ENCODE measurements at regions not wholly inside any gene's neighbourhood (a gene's known extent, or its start where the extent isn't known, plus 50 kb on each side); places are given as distances from the start of the nearest gene placed in this dataset.
"Not testable (repeated sequence)": the region's sequence is repeated elsewhere in the genome, so short reads cannot be mapped to it uniquely, and the experiment has no call there.

DNA sequence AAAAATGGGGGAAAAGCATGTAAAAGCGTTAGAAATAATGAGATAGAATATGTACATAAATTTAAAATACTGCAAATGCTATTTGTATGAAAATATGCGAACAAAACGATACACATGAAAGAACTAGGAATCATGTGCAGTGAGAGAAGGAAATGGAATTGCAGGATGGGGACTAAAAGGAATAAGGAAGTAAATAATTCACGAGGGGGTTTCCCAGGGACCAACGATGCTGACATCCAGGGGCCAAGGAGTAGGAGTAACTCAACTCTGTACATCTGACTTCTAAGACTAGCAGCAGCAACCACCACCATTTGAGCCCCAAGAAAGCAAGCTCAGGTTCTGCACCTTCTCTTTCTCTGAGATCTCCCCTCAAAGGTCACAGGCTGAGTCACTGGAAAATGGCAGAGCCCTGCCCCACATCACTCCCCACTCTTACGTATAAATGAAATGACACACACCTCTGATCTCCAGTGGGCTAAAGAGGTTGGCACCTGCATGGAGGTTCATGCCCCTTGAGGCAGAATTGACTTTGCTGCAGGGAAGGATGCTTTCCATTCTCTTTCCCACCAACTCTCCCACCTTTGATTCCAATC is 100.0 kb upstream of the DLG1 start:
- 50% methylated on average over 2 of the region's 6 CpGs for WGBS (ENCODE audit: insufficient coverage)
- Histone ChIP-seq H3K27ac (ENCODE audit: low read length) (no peak overlapping the region), H3K9me3 (no peaks in the 10 kb centered on the region), H3K4me1 (ENCODE audit: control insufficient read depth in 1 of 2, extremely low read depth in 1 of 2, insufficient read depth in 2 of 2, low read length in 2 of 2) (peaks cover 0 to 13% of the 10 kb centered on the region in 2 experiments), H3K27me3 (replicated peaks in 1 of 2; ENCODE audit: control insufficient read depth in 2 of 2, extremely low read depth in 1 of 2, insufficient read depth in 2 of 2, low read length in 1 of 2) (peaks cover 0 to 27% of the 10 kb centered on the region in 2 experiments), H3K4me3 (ENCODE audit: control insufficient read depth in 1 of 2, extremely low read depth in 1 of 2, low read length in 1 of 2) (no peak overlapping the region), H3K36me3 (ENCODE audit: control insufficient read depth in 2 of 2, extremely low read depth in 1 of 2, insufficient read depth in 1 of 2, low read length in 1 of 2) (peaks cover 0 to 7% of the 10 kb centered on the region in 2 donors)
- no peak for ATAC-seq (replicated peaks in 1 of 4)
- peaks cover 0 to 12% (median 2%) of the 10 kb centered on the region in 3 donors for H3K4me1 Mint-ChIP-seq
- H3K36me3 Mint-ChIP-seq, result no peaks in the 10 kb centered on the region
- ChIA-PET POLR2A (no interaction called here), CTCF (interaction anchor here in 1 of 2 donors (0.6 kb wide), 1 partner anchor 45 kb away, joined by 3 read pairs; no protein-coding TSS in a partner anchor)
- no peak for DNase-seq
- H3K27me3 Mint-ChIP-seq, result peaks cover under 1 to 14% of the 10 kb centered on the region in 2 donors
- H3K27ac Mint-ChIP-seq, result no peak overlapping the region
- no peaks in the 10 kb centered on the region for H3K9me3 Mint-ChIP-seq
- no peak overlapping the region for H3K4me3 Mint-ChIP-seq

DNA sequence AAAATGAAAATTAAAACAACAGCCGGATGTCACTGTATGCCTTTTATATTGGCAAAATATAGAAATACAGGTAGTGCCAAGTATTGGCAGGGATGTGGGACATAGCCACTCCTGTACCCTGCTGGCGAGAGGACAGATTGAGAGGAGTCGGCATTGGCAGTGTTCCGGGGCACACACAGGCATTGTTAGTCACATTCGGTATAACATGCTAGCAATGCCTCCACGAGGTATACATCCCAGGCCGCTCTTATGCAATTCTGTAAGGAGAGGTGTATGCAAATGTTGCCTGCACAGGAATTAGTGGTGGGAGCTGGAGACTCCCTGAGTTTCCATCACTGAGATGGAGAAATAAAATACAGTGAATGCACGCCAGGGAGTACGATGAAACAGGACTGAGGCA is 99.4 kb upstream of the DLG1 start:
- 94% methylated on average over 5 of the region's 9 CpGs for WGBS (ENCODE audit: insufficient coverage)
- H3K36me3 ChIP-seq (ENCODE audit: control insufficient read depth in 2 of 2, extremely low read depth in 1 of 2, insufficient read depth in 1 of 2, low read length in 1 of 2), result peaks cover 0 to 7% of the 10 kb centered on the region in 2 donors
- H3K9me3 Mint-ChIP-seq, result no peaks in the 10 kb centered on the region
- ChIA-PET CTCF (interaction anchor here in 1 of 2 donors (0.6 kb wide), 1 partner anchor 535 kb away, joined by 3 read pairs; no protein-coding TSS in a partner anchor), POLR2A (no interaction called here)
- no peaks in the 10 kb centered on the region for H3K9me3 ChIP-seq
- H3K27me3 Mint-ChIP-seq, result peaks cover 5 to 20% of the 10 kb centered on the region in 2 donors
- H3K27ac ChIP-seq (ENCODE audit: low read length), result no peak overlapping the region
- H3K27me3 ChIP-seq (replicated peaks in 1 of 2; ENCODE audit: control insufficient read depth in 2 of 2, extremely low read depth in 1 of 2, insufficient read depth in 2 of 2, low read length in 1 of 2), result peaks cover 0 to 29% of the 10 kb centered on the region in 2 experiments
- peaks cover 0 to 13% (median 2%) of the 10 kb centered on the region in 3 donors for H3K4me1 Mint-ChIP-seq
- H3K4me3 ChIP-seq (ENCODE audit: control insufficient read depth in 1 of 2, extremely low read depth in 1 of 2, low read length in 1 of 2), result no peak overlapping the region
- H3K27ac Mint-ChIP-seq, result no peak overlapping the region
- no peaks in the 10 kb centered on the region for H3K36me3 Mint-ChIP-seq
- ATAC-seq (replicated peaks in 1 of 4) (no peak), DNase-seq (no peak)
- H3K4me3 Mint-ChIP-seq, result no peak overlapping the region
- peaks cover 0 to 13% of the 10 kb centered on the region in 2 experiments for H3K4me1 ChIP-seq (ENCODE audit: control insufficient read depth in 1 of 2, extremely low read depth in 1 of 2, insufficient read depth in 2 of 2, low read length in 2 of 2)

DNA sequence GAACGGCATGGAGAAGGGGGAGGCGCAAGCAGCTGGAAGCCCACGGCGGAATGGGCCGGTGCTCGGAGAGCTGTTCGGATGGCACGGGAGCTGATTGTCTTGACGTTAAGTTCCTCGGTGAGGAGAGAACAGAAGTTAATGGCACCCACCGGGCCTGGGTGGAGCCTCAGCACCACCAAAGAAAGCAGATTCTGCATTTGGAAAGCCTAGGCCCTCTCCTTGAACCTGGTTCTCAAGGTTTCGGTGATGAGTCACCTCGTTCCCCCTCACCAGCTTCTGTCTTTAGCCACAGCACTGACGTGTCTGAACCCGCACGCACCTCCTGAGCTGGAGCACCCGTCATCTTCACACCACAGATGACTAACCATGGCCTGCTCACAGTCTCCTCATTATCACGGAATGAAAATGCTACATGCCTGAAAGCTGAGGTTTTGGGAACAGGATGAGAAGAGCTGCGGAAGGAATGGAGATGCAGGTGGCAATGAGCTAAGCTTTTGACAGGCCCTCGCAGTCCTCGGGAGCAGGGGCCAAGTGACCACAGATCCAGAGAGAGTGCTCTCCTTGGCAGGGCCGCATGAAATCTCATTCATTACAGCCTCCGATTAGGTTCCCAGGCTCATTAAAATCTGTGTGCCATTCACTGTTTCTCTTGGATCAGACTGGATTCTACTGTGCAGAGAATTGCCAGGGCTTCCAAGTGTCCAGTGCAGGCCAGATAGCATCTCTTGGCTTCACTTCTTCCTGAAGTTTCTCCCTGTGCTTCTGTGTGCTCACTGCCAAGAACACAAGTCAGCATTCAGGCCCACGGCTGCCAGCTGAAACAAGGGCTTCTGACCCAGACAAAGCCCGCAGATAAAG is 96.3 kb upstream of the DLG1 start:
- Histone ChIP-seq H3K36me3 (ENCODE audit: control insufficient read depth in 2 of 2, extremely low read depth in 1 of 2, insufficient read depth in 1 of 2, low read length in 1 of 2) (peaks cover 0 to 7% of the 10 kb centered on the region in 2 donors), H3K4me1 (ENCODE audit: control insufficient read depth in 1 of 2, extremely low read depth in 1 of 2, insufficient read depth in 2 of 2, low read length in 2 of 2) (peaks cover 0 to 13% of the 10 kb centered on the region in 2 experiments), H3K9me3 (peaks cover 2% of the 10 kb centered on the region), H3K4me3 (ENCODE audit: control insufficient read depth in 1 of 2, extremely low read depth in 1 of 2, low read length in 1 of 2) (no peak overlapping the region), H3K27me3 (replicated peaks in 1 of 2; ENCODE audit: control insufficient read depth in 2 of 2, extremely low read depth in 1 of 2, insufficient read depth in 2 of 2, low read length in 1 of 2) (peaks cover 0 to 29% of the 10 kb centered on the region in 2 experiments), H3K27ac (ENCODE audit: low read length) (no peak overlapping the region)
- peak in 3 of 4 experiments; percentile 42 to 81 (median 60) for ATAC-seq (replicated peaks in 1 of 4)
- H3K9me3 Mint-ChIP-seq, result no peaks in the 10 kb centered on the region
- H3K36me3 Mint-ChIP-seq, result no peaks in the 10 kb centered on the region
- ChIA-PET CTCF (interaction anchor here in 1 of 2 donors (0.7 kb wide), 1 partner anchor 36 kb away, joined by 3 read pairs; no protein-coding TSS in a partner anchor), POLR2A (no interaction called here)
- H3K27ac Mint-ChIP-seq, result peak overlapping the region in 1 of 2 donors; percentile 23
- H3K4me3 Mint-ChIP-seq, result no peak overlapping the region
- H3K4me1 Mint-ChIP-seq, result peaks cover 0 to 13% (median 2%) of the 10 kb centered on the region in 3 donors
- peak in 11 of 35 experiments; percentile 2 to 48 (median 6) for DNase-seq
- 78% methylated on average over 20 of the region's 25 CpGs for WGBS (ENCODE audit: insufficient coverage)
- peaks cover 5 to 23% of the 10 kb centered on the region in 2 donors for H3K27me3 Mint-ChIP-seq

DNA sequence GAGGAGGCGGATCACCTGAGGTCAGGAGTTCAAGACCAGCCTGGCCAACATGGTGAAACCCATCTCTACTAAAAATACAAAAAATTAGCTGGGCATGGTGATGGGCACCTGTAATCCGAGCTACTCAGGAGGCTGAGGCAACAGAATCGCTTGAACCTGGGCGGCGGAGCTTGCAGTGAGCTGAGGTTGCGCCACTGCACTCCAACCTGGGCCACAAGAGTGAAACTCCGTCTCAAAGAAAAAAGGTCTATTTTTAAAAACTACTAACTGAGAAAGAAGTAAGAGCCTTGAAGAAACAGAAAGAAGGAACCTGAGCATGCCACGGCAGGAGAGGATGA is 95.7 kb upstream of the DLG1 start:
- DNase-seq; H3K36me3 Mint-ChIP-seq; H3K4me3 ChIP-seq (ENCODE audit: control insufficient read depth in 1 of 2, extremely low read depth in 1 of 2, low read length in 1 of 2); ATAC-seq (replicated peaks in 1 of 4); H3K36me3 ChIP-seq (ENCODE audit: control insufficient read depth in 2 of 2, extremely low read depth in 1 of 2, insufficient read depth in 1 of 2, low read length in 1 of 2); H3K4me3 Mint-ChIP-seq; CTCF ChIA-PET; POLR2A ChIA-PET; H3K27ac Mint-ChIP-seq; H3K9me3 Mint-ChIP-seq; H3K9me3 ChIP-seq; H3K27ac ChIP-seq (ENCODE audit: low read length): not testable (repeated sequence)
- Mint-ChIP-seq H3K4me1 (peaks cover 0 to 13% (median 2%) of the 10 kb centered on the region in 3 donors), H3K27me3 (peaks cover 8 to 23% of the 10 kb centered on the region in 2 donors)
- 88% methylated on average over 5 of the region's 8 CpGs for WGBS (ENCODE audit: insufficient coverage)
- Histone ChIP-seq H3K27me3 (replicated peaks in 1 of 2; ENCODE audit: control insufficient read depth in 2 of 2, extremely low read depth in 1 of 2, insufficient read depth in 2 of 2, low read length in 1 of 2) (peaks cover 0 to 29% of the 10 kb centered on the region in 2 experiments), H3K4me1 (ENCODE audit: control insufficient read depth in 1 of 2, extremely low read depth in 1 of 2, insufficient read depth in 2 of 2, low read length in 2 of 2) (peaks cover 0 to 13% of the 10 kb centered on the region in 2 experiments)

DNA sequence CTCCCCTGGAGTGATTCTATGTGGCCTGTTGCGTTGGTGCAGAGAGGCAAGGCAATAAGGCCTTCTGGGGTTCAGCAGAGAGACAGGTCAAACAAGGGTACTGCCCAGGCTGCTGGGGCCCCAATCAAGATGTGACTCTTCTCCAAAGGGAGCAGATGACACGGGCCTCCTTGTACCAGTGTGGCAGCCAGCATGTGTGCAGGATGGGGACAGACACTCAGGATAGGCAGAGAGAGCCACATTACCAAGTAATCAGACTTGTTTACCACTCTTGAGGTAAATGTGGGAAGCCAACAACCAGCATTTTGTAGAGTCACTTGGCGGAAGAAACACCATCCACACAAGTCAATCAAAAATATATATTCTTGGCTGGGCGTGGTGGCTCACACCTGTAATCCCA is 95.3 kb upstream of the DLG1 start:
- Mint-ChIP-seq H3K27ac (no peak overlapping the region), H3K9me3 (no peaks in the 10 kb centered on the region), H3K4me1 (peaks cover 0 to 13% (median 2%) of the 10 kb centered on the region in 3 donors), H3K36me3 (no peaks in the 10 kb centered on the region), H3K27me3 (peaks cover 8 to 23% of the 10 kb centered on the region in 2 donors), H3K4me3 (no peak overlapping the region)
- CTCF ChIA-PET, result no interaction called here
- 81% methylated on average over 2 of the region's 4 CpGs for WGBS (ENCODE audit: insufficient coverage)
- ATAC-seq (replicated peaks in 1 of 4) (no peak), DNase-seq (no peak)
- Histone ChIP-seq H3K4me1 (ENCODE audit: control insufficient read depth in 1 of 2, extremely low read depth in 1 of 2, insufficient read depth in 2 of 2, low read length in 2 of 2) (peaks cover 0 to 13% of the 10 kb centered on the region in 2 experiments), H3K36me3 (ENCODE audit: control insufficient read depth in 2 of 2, extremely low read depth in 1 of 2, insufficient read depth in 1 of 2, low read length in 1 of 2) (peaks cover 0 to 7% of the 10 kb centered on the region in 2 donors), H3K27me3 (replicated peaks in 1 of 2; ENCODE audit: control insufficient read depth in 2 of 2, extremely low read depth in 1 of 2, insufficient read depth in 2 of 2, low read length in 1 of 2) (peaks cover 0 to 29% of the 10 kb centered on the region in 2 experiments), H3K9me3 (peaks cover 6% of the 10 kb centered on the region), H3K27ac (ENCODE audit: low read length) (no peak overlapping the region), H3K4me3 (ENCODE audit: control insufficient read depth in 1 of 2, extremely low read depth in 1 of 2, low read length in 1 of 2) (no peak overlapping the region)
- POLR2A ChIA-PET, result no interaction called here

DNA sequence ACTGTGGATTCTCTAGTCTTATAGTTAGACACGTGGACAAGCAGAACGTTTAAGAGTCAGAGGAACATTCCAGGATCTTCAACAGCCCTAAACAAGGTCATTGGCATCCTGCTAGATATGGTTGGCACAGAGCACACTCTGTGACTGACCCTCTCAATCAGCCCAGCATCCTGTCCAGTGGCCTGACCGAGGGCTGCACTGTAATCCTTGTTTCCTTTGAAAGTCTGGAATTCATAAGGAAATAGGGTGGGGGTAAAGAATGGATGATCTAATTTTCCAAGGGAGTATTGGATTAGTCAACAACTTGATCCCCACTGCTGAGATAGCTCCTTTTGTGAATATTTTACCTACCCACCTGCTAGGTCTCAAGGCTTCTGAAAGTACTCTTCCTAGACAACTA is 94.5 kb upstream of the DLG1 start:
- Histone ChIP-seq H3K9me3 (peaks cover 6% of the 10 kb centered on the region), H3K4me1 (ENCODE audit: control insufficient read depth in 1 of 2, extremely low read depth in 1 of 2, insufficient read depth in 2 of 2, low read length in 2 of 2) (peaks cover 0 to 13% of the 10 kb centered on the region in 2 experiments), H3K27ac (ENCODE audit: low read length) (no peak overlapping the region), H3K27me3 (replicated peaks in 1 of 2; ENCODE audit: control insufficient read depth in 2 of 2, extremely low read depth in 1 of 2, insufficient read depth in 2 of 2, low read length in 1 of 2) (peaks cover 0 to 29% of the 10 kb centered on the region in 2 experiments), H3K36me3 (ENCODE audit: control insufficient read depth in 2 of 2, extremely low read depth in 1 of 2, insufficient read depth in 1 of 2, low read length in 1 of 2) (peaks cover 0 to 7% of the 10 kb centered on the region in 2 donors), H3K4me3 (ENCODE audit: control insufficient read depth in 1 of 2, extremely low read depth in 1 of 2, low read length in 1 of 2) (no peak overlapping the region)
- POLR2A ChIA-PET, result no interaction called here
- H3K36me3 Mint-ChIP-seq, result no peaks in the 10 kb centered on the region
- ATAC-seq (replicated peaks in 1 of 4), result no peak
- H3K9me3 Mint-ChIP-seq, result no peaks in the 10 kb centered on the region
- DNase-seq, result no peak
- 92% methylated on average over 2 of the region's 3 CpGs for WGBS (ENCODE audit: insufficient coverage)
- H3K27me3 Mint-ChIP-seq, result peaks cover 9 to 23% of the 10 kb centered on the region in 2 donors
- no peak overlapping the region for H3K27ac Mint-ChIP-seq
- H3K4me1 Mint-ChIP-seq, result peaks cover 0 to 13% (median 0%) of the 10 kb centered on the region in 3 donors
- CTCF ChIA-PET, result no interaction called here
- no peak overlapping the region for H3K4me3 Mint-ChIP-seq
